ENCODE measurements at regions not wholly inside any gene's neighbourhood (a gene's known extent, or its start where the extent isn't known, plus 50 kb on each side); places are given as distances from the start of the nearest gene placed in this dataset.

- no peak for DNase-seq (ENCODE audit: low read depth in 2 of 2)
Measured at GRCh38 chr9:93730217-93730616, 153.8 kb downstream of the PHF2 start.
